Kasumi-1 (cell line): ENCODE measurements at regions not wholly inside any gene's neighbourhood (a gene's known extent, or its start where the extent isn't known, plus 50 kb on each side); places are given as distances from the start of the nearest gene placed in this dataset.
"Not testable (repeated sequence)": the region's sequence is repeated elsewhere in the genome, so short reads cannot be mapped to it uniquely, and the experiment has no call there.

Source experiments
- DNase-seq, 2 experiments: peaks; one replicate each; lab custom pipeline; 2025; lab: John Stamatoyannopoulos, UW

GRCh38 chr4:34469516-34469915, 1774.8 kb downstream of the ARAP2 start:
- no peak for DNase-seq

- no peak for DNase-seq
These were observed 1759.1 kb downstream of the ARAP2 start for GRCh38 chr4:34485252-34485651.

DNA sequence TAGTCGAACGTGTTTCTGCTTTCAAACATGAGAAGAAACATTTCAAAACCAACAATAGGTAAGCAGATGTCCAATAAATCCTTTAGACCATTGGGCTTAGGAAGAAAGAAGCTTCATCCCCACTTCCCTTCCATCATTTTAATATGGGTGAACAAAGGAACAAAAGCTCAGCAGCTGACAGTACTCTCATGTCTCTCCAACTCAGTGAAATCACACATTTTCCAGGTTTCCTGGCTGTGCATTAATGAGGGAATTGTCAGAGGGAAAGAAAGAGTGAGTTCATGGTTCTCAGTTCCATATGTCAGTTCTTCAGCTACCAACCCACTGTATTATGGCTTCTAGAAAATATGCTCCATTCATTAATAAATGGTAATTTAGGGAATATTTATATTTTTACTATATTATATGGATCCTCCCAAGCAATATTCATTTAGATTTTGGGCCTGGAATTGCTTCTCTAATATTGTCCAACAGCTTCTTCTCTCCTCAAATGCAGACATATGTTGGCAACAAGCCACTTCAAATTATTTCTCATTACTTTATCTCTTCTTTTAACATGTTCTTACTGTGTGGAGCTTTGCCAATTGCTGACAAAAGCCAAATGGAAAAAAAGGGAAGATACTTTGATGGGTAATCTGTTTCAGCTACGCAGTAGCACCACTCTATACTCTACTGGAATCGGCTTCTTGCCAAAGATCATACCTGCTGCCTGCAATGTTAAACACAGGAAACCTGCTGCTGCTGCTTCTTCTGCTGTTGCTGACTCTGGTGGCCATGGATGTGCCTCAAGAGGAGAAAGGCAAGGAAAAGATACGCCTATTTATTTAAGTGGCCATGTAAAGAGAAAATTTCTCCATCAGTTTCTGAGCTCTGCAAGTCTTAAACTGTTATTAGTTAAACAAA, 1757.6 kb downstream of the ARAP2 start:
- DNase-seq = no peak

DNA sequence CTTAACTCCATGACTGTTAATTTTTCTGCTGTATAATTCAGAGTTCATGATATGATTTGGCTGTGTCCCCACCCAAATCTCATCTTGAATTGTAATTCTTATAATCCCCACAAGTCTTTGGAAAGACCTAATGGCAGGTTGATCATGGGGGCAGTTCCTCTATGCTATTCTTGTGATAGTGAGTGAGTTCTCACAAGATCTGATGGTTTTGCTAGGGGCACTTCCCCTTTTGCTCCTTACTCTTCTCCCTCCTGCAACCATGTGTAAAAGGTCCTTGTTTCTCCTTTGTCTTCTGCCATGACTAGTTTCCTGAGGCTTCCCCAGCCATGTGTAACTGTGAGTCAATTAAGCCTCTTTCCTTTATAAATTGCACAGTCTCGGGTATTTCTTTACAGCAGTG, 1751.9 kb downstream of the ARAP2 start:
- DNase-seq = peak; percentile 40 to 47

DNA sequence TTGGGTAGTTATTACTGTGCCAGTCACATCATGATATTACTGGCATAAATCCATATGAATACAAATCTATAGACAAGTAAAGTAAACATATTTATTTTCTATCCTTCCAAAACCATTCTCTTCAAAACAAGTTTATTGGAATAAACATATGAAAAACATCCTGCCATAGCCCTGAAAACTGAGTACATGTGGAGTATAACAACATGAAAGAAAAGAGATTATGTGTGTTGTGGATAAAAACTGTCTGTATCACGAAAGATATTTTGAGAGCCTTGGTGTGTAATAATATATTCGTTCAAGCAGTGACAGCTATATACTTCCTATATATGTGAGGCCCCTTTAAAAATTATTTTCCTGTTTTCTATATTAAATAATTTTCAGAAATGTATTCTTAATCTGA, 1742.2 kb downstream of the ARAP2 start:
- DNase-seq = no peak

DNA sequence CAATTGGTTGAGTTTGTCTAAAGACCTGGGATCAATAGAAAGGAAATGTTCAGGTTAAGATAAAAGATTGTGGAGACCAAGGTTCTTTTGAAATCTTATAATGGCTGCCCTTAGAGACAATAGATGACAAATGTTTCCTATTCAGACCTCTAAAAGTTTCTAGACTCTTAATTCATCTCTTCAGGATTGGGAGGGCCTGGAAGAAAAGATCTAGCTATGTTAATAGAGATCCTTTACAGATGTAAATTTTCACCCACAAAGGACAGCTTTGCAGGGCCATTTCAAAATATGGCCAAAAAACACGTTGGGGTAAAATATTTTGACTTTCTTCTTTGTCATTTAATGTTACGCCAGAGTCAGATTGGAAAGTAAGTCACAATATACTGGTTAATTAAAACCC, 1739.6 kb downstream of the ARAP2 start:
- DNase-seq = not testable (repeated sequence)

- not testable (repeated sequence) for DNase-seq
These were observed 1737.7 kb downstream of the ARAP2 start for GRCh38 chr4:34506511-34507092.

GRCh38 chr4:34512616-34513015, 1731.7 kb downstream of the ARAP2 start:
- no peak for DNase-seq

DNA sequence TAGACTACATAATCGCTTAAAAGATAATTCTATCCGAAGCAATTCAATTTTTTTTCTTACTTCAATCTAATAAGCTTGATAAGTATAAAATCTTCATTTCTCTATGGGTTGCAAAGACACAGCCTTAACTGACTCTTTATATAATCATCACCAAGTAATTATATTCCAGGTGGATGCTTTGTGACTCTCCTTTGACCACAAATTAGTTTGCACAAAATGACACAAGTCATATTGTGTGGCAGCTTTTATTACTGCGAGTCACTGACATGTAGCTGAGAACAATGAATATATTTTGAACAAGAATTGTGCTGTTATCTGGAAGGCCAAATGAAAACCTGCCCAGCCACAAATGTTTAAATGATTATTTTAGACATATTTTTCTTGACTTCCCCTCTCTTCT, 1727.8 kb downstream of the ARAP2 start:
- DNase-seq = no peak

GRCh38 chr4:34534916-34535315, 1709.4 kb downstream of the ARAP2 start:
- DNase-seq = no peak

- no peak for DNase-seq
These were observed 1678.2 kb downstream of the ARAP2 start for GRCh38 chr4:34566091-34566490.

DNA sequence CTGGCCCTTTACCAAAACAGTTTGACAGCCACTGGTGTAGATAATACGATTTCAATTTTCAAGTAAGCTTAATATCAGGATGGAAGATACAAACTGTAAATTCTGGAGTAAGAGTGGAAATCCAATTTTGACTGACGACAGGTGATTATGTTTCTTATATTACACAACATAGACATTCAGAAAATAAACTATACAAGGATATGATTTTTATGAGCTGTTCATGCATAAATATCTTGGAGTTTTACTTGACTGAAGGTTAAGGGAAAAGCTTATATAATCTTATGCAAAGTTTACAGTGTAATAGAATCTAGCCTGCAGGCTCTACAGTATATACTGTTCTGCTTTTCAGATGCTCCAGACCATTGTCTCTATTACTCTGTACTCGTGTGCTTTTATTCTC, 1672.3 kb downstream of the ARAP2 start:
- no peak for DNase-seq

DNA sequence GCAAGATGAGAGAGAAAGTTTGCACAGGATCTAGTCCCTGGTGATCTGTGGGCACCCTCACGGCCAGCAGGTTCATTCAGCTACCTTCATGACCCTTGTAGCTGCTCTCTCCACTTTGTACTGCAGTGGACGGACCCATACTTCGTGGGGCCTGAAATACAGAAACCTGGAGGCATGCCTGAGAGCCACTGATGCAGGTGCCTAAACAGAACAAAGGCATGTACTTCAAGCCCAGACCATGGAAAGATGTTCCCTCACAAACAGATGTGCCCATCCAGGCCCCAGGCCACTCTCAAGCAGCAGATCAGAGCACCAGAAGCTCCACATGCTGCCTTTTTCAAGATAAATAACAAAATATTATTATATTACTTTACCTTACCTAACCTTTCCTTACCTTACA, 1629.0 kb downstream of the ARAP2 start:
- no peak for DNase-seq

GRCh38 chr4:34619531-34620162, 1624.7 kb downstream of the ARAP2 start:
- DNase-seq = no peak

DNA sequence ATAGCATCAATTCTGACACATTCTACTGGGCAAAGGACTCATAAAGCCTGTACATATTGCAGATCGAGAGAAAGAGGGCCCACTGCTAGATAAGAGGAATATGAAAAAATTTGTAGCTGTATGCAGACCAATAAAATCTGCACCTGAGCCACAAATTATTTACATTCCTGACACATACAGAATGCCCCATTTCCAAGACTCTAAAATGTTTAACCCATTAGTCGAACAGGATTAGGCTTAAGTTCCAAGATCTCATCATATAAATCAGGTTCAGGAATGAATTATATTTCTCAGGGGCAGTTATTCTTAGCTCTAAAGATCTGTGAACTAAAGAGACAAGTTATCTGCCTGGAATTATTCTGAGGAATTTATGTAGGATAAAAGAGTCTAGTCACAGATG, 1615.8 kb downstream of the ARAP2 start:
- DNase-seq = no peak

GRCh38 chr4:34629451-34629850, 1614.9 kb downstream of the ARAP2 start:
- no peak for DNase-seq

GRCh38 chr4:34633241-34633640, 1611.1 kb downstream of the ARAP2 start:
- DNase-seq = no peak

GRCh38 chr4:34636623-34637022, 1607.7 kb downstream of the ARAP2 start:
- DNase-seq = no peak

DNA sequence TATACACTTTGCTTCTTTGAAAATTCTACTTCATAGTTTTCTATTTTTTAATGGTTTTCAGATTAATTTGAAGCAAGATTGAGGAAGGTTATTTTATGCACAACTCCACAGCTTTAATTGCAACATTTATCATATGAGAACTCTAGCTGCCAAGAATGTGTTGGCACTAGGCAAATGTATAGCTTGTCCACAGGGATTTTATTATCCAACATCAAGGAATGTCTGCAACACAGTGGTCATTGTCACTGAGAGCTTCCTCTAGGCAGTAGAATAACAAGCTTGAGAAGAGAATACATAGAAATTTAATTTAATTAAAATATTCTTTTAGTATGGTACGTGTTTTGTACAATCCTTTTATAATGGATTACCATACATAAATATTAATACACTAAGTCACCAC, 1600.8 kb downstream of the ARAP2 start:
- no peak for DNase-seq

GRCh38 chr4:34644579-34645115, 1599.7 kb downstream of the ARAP2 start:
- peak in 1 of 2 experiments; percentile 6 for DNase-seq

DNA sequence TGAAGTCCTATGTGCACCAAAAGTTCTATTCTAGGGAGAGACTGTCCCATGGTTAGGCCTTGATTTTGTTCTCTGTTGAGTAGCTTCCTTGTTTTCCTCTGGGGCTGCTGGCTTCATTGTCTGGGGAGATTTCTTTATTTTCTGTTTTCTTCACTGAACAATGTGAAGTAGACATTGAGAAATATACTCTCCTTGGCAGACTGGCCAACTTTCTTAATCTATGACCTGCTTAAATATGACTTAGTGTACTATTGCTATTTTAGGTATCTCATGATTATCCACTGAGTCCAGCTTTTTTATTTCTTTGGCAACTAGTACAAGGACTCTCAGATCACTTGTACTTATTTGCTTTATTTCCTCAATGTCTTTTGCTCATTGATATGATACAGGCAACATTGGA, 1594.6 kb downstream of the ARAP2 start:
- DNase-seq = no peak

GRCh38 chr4:34664051-34664450, 1580.3 kb downstream of the ARAP2 start:
- no peak for DNase-seq

DNA sequence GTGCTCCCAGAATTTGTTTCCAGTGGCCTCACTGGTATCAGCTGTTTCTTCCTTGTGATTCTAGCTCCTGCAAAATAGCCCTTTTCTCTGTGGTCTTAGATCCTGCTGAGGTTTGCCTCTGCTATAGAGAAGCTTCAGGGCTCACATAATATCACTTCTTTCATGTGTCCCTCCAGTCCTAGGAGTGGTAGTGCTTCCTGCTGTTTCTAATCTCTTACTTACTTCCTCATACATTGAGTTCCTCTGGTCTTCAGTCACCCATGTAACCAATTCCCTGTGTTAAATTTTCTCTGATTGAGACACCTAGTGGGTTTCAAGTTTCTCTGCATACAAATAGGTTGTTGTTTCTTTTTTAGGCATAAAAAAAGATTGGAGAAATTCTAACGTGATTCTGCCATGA, 1567.9 kb downstream of the ARAP2 start:
- peak; percentile 67 to 74 for DNase-seq
